Endodermal cell (in vitro differentiated cells): ENCODE measurements at regions not wholly inside any gene's neighbourhood (a gene's known extent, or its start where the extent isn't known, plus 50 kb on each side); places are given as distances from the start of the nearest gene placed in this dataset.
A peak's percentile ranks its signal among the peaks of the same experiment; 100 is the strongest.

Experiments
- DNase-seq: peaks from one replicate; pipeline ENCODE4 v3.0.0-alpha.2; 2017
- H3K27ac ChIP-seq: 2 replicates; pipeline ENCODE4 v1.5.1; 2013; ENCODE audit warnings: mild to moderate bottlenecking, low read depth, low read length, moderate library complexity
- H3K27me3 ChIP-seq: 2 replicates; pipeline ENCODE4 v1.6.1; 2013; ENCODE audit warnings: mild to moderate bottlenecking, low read length, moderate library complexity; ENCODE audit not compliant: insufficient read depth, control insufficient read depth, poor library complexity, severe bottlenecking
- H3K36me3 ChIP-seq: 2 replicates; pipeline ENCODE4 v1.7.0; 2013; ENCODE audit warnings: mild to moderate bottlenecking, low read length, moderate library complexity; ENCODE audit not compliant: control insufficient read depth, insufficient read depth
- H3K4me1 ChIP-seq: one replicate; pipeline ENCODE4 v1.7.0; 2013; ENCODE audit warnings: low read length; ENCODE audit not compliant: control insufficient read depth, insufficient read depth
- H3K4me3 ChIP-seq: 2 replicates; pipeline ENCODE4 v1.5.1; 2013; ENCODE audit warnings: mild to moderate bottlenecking, low read length, moderate library complexity
- H3K9ac ChIP-seq: 2 replicates; pipeline ENCODE4 v1.6.1; 2013; ENCODE audit warnings: mild to moderate bottlenecking, low read length, moderate library complexity; ENCODE audit not compliant: poor library complexity, severe bottlenecking; ENCODE audit errors: extremely low read depth
- H3K9me3 ChIP-seq: 2 replicates; pipeline ENCODE4 v1.6.1; 2013; ENCODE audit warnings: mild to moderate bottlenecking, low read length, moderate library complexity; ENCODE audit not compliant: control insufficient read depth
- H3K27ac Mint-ChIP-seq: 2 replicates; pipeline ENCODE4 v1.8.0; 2020; ENCODE audit warnings: mixed read lengths
- H3K27me3 Mint-ChIP-seq: 2 replicates; pipeline ENCODE4 v1.8.0; 2021; ENCODE audit warnings: mild to moderate bottlenecking, mixed read lengths; ENCODE audit not compliant: insufficient read depth
- H3K36me3 Mint-ChIP-seq: 2 replicates; pipeline ENCODE4 v1.8.0; 2020; ENCODE audit warnings: low read depth, mixed read lengths
- H3K4me1 Mint-ChIP-seq: 2 replicates; pipeline ENCODE4 v1.8.0; 2020; ENCODE audit warnings: mixed read lengths
- H3K4me3 Mint-ChIP-seq: 2 replicates; pipeline ENCODE4 v1.8.0; 2020; ENCODE audit warnings: mild to moderate bottlenecking, moderate library complexity, mixed read lengths
- H3K9me3 Mint-ChIP-seq: 2 replicates; pipeline ENCODE4 v1.8.0; 2020; ENCODE audit warnings: mild to moderate bottlenecking, mixed read lengths
- WGBS, 2 experiments: methylation state at CpG; one replicate each; pipeline versions ENCODE4 v1.1.5 to v1.1.7; 2013; ENCODE audit warnings: missing lambda C conversion rate in 2 of 2, mixed read lengths in 1 of 2; ENCODE audit not compliant: insufficient coverage in 1 of 2, insufficient read length in 1 of 2; 5-methylcytosine and 5-hydroxymethylcytosine counted together
- TF ChIP-seq, protein P1 (sequence below): fragments of 200-600 bp; sonication (generic); conservative IDR thresholded peaks from 2 replicates; pipeline ENCODE4 v1.5.0; 2021; ENCODE audit warnings: antibody characterized with exemption, mild to moderate bottlenecking

DNA sequence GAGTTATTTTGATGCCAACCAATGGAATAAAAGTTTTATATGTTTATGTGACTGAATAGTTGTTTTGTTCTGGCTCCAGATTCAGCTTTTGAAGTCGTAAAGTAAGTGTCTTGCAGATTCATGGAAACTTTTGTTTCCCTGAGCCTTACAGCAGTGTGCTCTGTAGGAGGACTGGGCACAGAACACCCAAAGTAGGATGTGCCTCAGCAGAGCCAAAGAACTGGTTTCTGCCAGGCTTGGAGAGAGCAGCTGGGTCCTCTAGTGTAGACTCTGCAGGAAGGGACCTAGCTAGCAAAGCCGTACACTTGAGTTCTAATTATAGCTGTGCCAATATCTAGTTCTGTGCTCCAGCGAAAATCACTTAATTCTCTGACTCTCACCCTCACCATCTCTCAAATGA is 261.2 kb upstream of the DNAJC19 start:
- H3K27ac ChIP-seq: no peak overlapping the region
- H3K4me3 ChIP-seq: no peak overlapping the region
- Mint-ChIP-seq H3K9me3 (no peaks in the 10 kb centered on the region), H3K27me3 (no peaks in the 10 kb centered on the region), H3K4me1 (peaks cover 5% of the 10 kb centered on the region), H3K36me3 (no peaks in the 10 kb centered on the region), H3K27ac (no peak overlapping the region), H3K4me3 (no peak overlapping the region)
- H3K36me3 ChIP-seq: no peaks in the 10 kb centered on the region
- H3K27me3 ChIP-seq: no peaks in the 10 kb centered on the region
- 89 to 90% methylated on average over 2 to 3 of the region's 3 CpGs for WGBS, 2 experiments
- no peaks in the 10 kb centered on the region for H3K4me1 ChIP-seq
- no peak overlapping the region for H3K9ac ChIP-seq
- DNase-seq: no peak
- TF ChIP-seq, protein P1, sequence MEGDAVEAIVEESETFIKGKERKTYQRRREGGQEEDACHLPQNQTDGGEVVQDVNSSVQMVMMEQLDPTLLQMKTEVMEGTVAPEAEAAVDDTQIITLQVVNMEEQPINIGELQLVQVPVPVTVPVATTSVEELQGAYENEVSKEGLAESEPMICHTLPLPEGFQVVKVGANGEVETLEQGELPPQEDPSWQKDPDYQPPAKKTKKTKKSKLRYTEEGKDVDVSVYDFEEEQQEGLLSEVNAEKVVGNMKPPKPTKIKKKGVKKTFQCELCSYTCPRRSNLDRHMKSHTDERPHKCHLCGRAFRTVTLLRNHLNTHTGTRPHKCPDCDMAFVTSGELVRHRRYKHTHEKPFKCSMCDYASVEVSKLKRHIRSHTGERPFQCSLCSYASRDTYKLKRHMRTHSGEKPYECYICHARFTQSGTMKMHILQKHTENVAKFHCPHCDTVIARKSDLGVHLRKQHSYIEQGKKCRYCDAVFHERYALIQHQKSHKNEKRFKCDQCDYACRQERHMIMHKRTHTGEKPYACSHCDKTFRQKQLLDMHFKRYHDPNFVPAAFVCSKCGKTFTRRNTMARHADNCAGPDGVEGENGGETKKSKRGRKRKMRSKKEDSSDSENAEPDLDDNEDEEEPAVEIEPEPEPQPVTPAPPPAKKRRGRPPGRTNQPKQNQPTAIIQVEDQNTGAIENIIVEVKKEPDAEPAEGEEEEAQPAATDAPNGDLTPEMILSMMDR: no peak
- H3K9me3 ChIP-seq: no peaks in the 10 kb centered on the region

DNA sequence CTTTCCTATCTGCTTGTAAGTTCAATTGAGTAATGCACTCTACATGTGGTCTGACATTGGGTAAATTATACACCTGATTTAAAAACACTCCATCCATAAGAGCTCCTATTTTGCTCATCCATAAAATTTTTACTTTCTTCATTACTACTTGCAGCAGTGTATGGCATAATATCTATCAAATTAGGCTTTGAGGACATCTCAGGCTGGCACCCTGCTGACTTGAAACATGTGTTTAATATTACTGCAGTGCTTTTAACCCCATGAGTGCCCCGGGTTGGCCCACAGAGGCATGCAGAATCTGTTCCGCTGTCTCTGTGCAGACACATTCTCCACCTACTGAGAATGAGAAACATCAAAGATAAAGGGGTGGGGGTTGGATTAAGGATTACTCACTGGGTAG is 249.9 kb upstream of the DNAJC19 start:
- Histone ChIP-seq H3K9ac (no peak overlapping the region), H3K27ac (no peak overlapping the region), H3K9me3 (no peaks in the 10 kb centered on the region), H3K4me3 (no peak overlapping the region), H3K36me3 (no peaks in the 10 kb centered on the region), H3K4me1 (no peaks in the 10 kb centered on the region), H3K27me3 (peaks cover 11% of the 10 kb centered on the region)
- H3K36me3 Mint-ChIP-seq: no peaks in the 10 kb centered on the region
- no peak overlapping the region for H3K4me3 Mint-ChIP-seq
- H3K27ac Mint-ChIP-seq: no peak overlapping the region
- no peaks in the 10 kb centered on the region for H3K9me3 Mint-ChIP-seq
- TF ChIP-seq, protein P1: no peak
- DNase-seq: no peak
- H3K4me1 Mint-ChIP-seq: no peaks in the 10 kb centered on the region
- peaks cover 7% of the 10 kb centered on the region for H3K27me3 Mint-ChIP-seq
- 60 to 80% methylated on average over 1 to 2 of the region's 2 CpGs for WGBS, 2 experiments

DNA sequence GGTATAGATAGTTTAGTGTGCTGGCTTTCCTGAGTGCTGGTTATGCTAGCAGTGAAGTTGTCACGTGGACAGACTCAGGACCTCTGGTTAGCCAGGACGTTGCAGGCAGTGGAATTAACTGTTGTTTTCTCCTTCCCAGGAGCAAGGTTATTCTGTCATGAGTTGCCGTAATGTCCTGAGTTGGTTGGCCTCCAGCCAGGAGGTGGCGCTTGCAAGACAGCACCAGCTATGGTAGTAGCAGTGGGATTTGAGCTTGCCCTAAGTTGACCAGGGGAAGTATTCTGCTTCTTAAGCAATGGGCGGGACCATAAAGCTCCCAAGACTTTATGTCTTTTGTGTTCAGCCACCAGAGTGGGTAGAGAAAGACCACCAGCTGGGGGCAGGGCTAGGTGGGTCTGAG is 240.7 kb upstream of the DNAJC19 start:
- no peak overlapping the region for H3K27ac Mint-ChIP-seq
- 92 to 100% methylated on average over 2 to 5 of the region's 5 CpGs for WGBS, 2 experiments
- Histone ChIP-seq H3K4me3 (no peak overlapping the region), H3K4me1 (no peaks in the 10 kb centered on the region), H3K36me3 (no peaks in the 10 kb centered on the region), H3K9ac (no peak overlapping the region), H3K27ac (no peak overlapping the region), H3K27me3 (no peaks in the 10 kb centered on the region), H3K9me3 (no peaks in the 10 kb centered on the region)
- H3K36me3 Mint-ChIP-seq: no peaks in the 10 kb centered on the region
- TF ChIP-seq, protein P1: peak; percentile 53
- H3K9me3 Mint-ChIP-seq: no peaks in the 10 kb centered on the region
- H3K4me1 Mint-ChIP-seq: peaks cover 13% of the 10 kb centered on the region
- DNase-seq: peak; percentile 79
- peaks cover 9% of the 10 kb centered on the region for H3K27me3 Mint-ChIP-seq
- H3K4me3 Mint-ChIP-seq: no peak overlapping the region
